ENCODE measurements at regions not wholly inside any gene's neighbourhood (a gene's known extent, or its start where the extent isn't known, plus 50 kb on each side); places are given as distances from the start of the nearest gene placed in this dataset.

- TF ChIP-seq POLR2A (IDR thresholded peaks at IDR 0.05), result no peak
- TF ChIP-seq EP300 (IDR thresholded peaks at IDR 0.05), result no peak
- no peak for TF ChIP-seq POLR2AphosphoS5 (IDR thresholded peaks at IDR 0.05)
- TF ChIP-seq CTCF (IDR thresholded peaks at IDR 0.05), result no peak
- no peaks in the 10 kb centered on the region for H3K4me1 ChIP-seq
- no peak for DNase-seq
- no peaks in the 10 kb centered on the region for H3K9me3 ChIP-seq
- no peaks in the 10 kb centered on the region for H3K27me3 ChIP-seq
- no peak overlapping the region for H3K4me3 ChIP-seq
- H3K36me3 ChIP-seq, result no peaks in the 10 kb centered on the region
- H3K27ac ChIP-seq, result no peak overlapping the region
- no peak for ATAC-seq (ENCODE audit: low FRiP score in 2 of 2)
- 79 to 81% methylated on average over 4 of the region's 4 CpGs for WGBS, 2 donors
Observed at GRCh38 chr2:107001964-107002696, 116.2 kb upstream of the ST6GAL2 start.

- ATAC-seq (ENCODE audit: low FRiP score in 2 of 2), result no peak
- WGBS, 2 donors, result 64% methylated on average over 1 of the region's 1 CpG
- H3K36me3 ChIP-seq, result no peaks in the 10 kb centered on the region
Observed at GRCh38 chr2:107002735-107003134, 116.8 kb upstream of the ST6GAL2 start.

GRCh38 chr2:107005853-107006252 is 119.9 kb upstream of the ST6GAL2 start:
- no peak for ATAC-seq (ENCODE audit: low FRiP score in 2 of 2)

More at GRCh38 chr2:107002735-107003134, 116.8 kb upstream of the ST6GAL2 start:
- H3K27me3 ChIP-seq, result no peaks in the 10 kb centered on the region
- no peak overlapping the region for H3K27ac ChIP-seq
- TF ChIP-seq CTCF (IDR thresholded peaks at IDR 0.05) (no peak), POLR2AphosphoS5 (IDR thresholded peaks at IDR 0.05) (no peak), POLR2A (IDR thresholded peaks at IDR 0.05) (no peak), EP300 (IDR thresholded peaks at IDR 0.05) (no peak)
- no peaks in the 10 kb centered on the region for H3K4me1 ChIP-seq
- H3K9me3 ChIP-seq, result no peaks in the 10 kb centered on the region
- H3K4me3 ChIP-seq, result no peak overlapping the region
- DNase-seq, result no peak

GRCh38 chr2:107006836-107007235 is 120.9 kb upstream of the ST6GAL2 start:
- ATAC-seq (ENCODE audit: low FRiP score in 2 of 2) (no peak), DNase-seq (no peak)
- Histone ChIP-seq H3K9me3 (no peaks in the 10 kb centered on the region), H3K27me3 (no peaks in the 10 kb centered on the region), H3K36me3 (no peaks in the 10 kb centered on the region), H3K4me1 (no peaks in the 10 kb centered on the region), H3K4me3 (no peak overlapping the region), H3K27ac (no peak overlapping the region)
- TF ChIP-seq POLR2AphosphoS5 (IDR thresholded peaks at IDR 0.05) (no peak), EP300 (IDR thresholded peaks at IDR 0.05) (no peak), POLR2A (IDR thresholded peaks at IDR 0.05) (no peak), CTCF (IDR thresholded peaks at IDR 0.05) (no peak)
- 56 to 66% methylated on average over 2 of the region's 2 CpGs for WGBS, 2 donors

More at GRCh38 chr2:107005853-107006252, 119.9 kb upstream of the ST6GAL2 start:
- H3K4me3 ChIP-seq, result no peak overlapping the region
- no peaks in the 10 kb centered on the region for H3K36me3 ChIP-seq
- H3K27ac ChIP-seq, result no peak overlapping the region
- TF ChIP-seq EP300 (IDR thresholded peaks at IDR 0.05) (no peak), CTCF (IDR thresholded peaks at IDR 0.05) (no peak), POLR2AphosphoS5 (IDR thresholded peaks at IDR 0.05) (no peak), POLR2A (IDR thresholded peaks at IDR 0.05) (no peak)
- H3K4me1 ChIP-seq, result no peaks in the 10 kb centered on the region
- H3K27me3 ChIP-seq, result no peaks in the 10 kb centered on the region
- WGBS, 2 donors, result 77 to 82% methylated on average over 6 of the region's 6 CpGs
- no peaks in the 10 kb centered on the region for H3K9me3 ChIP-seq
- DNase-seq, result no peak

GRCh38 chr2:107007927-107008326 is 122.0 kb upstream of the ST6GAL2 start:
- H3K36me3 ChIP-seq, result no peaks in the 10 kb centered on the region
- no peak for DNase-seq
- no peak for ATAC-seq (ENCODE audit: low FRiP score in 2 of 2)
- no peaks in the 10 kb centered on the region for H3K9me3 ChIP-seq
- TF ChIP-seq POLR2A (IDR thresholded peaks at IDR 0.05), result no peak
- TF ChIP-seq POLR2AphosphoS5 (IDR thresholded peaks at IDR 0.05), result no peak
- no peak for TF ChIP-seq CTCF (IDR thresholded peaks at IDR 0.05)
- no peak for TF ChIP-seq EP300 (IDR thresholded peaks at IDR 0.05)
- H3K4me1 ChIP-seq, result no peaks in the 10 kb centered on the region
- H3K27me3 ChIP-seq, result no peaks in the 10 kb centered on the region
- H3K27ac ChIP-seq, result no peak overlapping the region
- no peak overlapping the region for H3K4me3 ChIP-seq
- WGBS, 2 donors, result 68 to 83% methylated on average over 3 of the region's 3 CpGs

All from upper lobe of left lung (tissue), 6 donors.